ENCODE measurements at regions not wholly inside any gene's neighbourhood (a gene's known extent, or its start where the extent isn't known, plus 50 kb on each side); places are given as distances from the start of the nearest gene placed in this dataset.

- no peak for TF ChIP-seq CTCF (IDR thresholded peaks at IDR 0.05)
- TF ChIP-seq POLR2AphosphoS5 (IDR thresholded peaks at IDR 0.05) = no peak
- TF ChIP-seq POLR2A (IDR thresholded peaks at IDR 0.05) = no peak
Measured at GRCh38 chr2:234851451-234851850, 100.4 kb upstream of the SH3BP4 start.

All from suprapubic skin (tissue), 4 donors.